ENCODE measurements at regions not wholly inside any gene's neighbourhood (a gene's known extent, or its start where the extent isn't known, plus 50 kb on each side); places are given as distances from the start of the nearest gene placed in this dataset.

DNA sequence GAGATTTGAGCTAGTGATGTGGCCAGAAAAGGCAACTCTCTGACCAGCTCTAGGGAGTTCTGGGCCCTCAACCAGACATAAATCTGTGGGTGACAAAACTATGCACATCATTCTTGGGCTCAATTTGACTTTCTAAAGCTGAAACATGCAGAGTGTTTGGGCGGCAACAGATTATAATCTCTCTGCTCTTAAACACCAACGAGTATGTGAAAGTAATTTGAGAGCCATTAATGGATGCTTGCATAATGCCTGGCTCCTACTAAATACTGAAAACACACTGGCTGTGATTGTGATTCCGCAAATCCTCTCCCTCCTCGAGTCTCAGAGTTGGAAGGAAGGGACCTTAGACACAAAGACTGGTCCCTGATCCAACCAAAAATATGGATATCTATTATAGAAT, 186.7 kb downstream of the UACA start:
- TF ChIP-seq POLR2A (IDR thresholded peaks at IDR 0.05; ENCODE audit: low read depth), result no peak
- TF ChIP-seq, protein P1, sequence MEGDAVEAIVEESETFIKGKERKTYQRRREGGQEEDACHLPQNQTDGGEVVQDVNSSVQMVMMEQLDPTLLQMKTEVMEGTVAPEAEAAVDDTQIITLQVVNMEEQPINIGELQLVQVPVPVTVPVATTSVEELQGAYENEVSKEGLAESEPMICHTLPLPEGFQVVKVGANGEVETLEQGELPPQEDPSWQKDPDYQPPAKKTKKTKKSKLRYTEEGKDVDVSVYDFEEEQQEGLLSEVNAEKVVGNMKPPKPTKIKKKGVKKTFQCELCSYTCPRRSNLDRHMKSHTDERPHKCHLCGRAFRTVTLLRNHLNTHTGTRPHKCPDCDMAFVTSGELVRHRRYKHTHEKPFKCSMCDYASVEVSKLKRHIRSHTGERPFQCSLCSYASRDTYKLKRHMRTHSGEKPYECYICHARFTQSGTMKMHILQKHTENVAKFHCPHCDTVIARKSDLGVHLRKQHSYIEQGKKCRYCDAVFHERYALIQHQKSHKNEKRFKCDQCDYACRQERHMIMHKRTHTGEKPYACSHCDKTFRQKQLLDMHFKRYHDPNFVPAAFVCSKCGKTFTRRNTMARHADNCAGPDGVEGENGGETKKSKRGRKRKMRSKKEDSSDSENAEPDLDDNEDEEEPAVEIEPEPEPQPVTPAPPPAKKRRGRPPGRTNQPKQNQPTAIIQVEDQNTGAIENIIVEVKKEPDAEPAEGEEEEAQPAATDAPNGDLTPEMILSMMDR (IDR thresholded peaks at IDR 0.05), result no peak
